ENCODE measurements at regions not wholly inside any gene's neighbourhood (a gene's known extent, or its start where the extent isn't known, plus 50 kb on each side); places are given as distances from the start of the nearest gene placed in this dataset.

- peaks cover 2% of the 10 kb centered on the region; the same call in 1 of the 2 replicates for H3K27me3 ChIP-seq (ENCODE audit: control insufficient read depth, insufficient read depth, low read length)
- POLR2A ChIA-PET, result no interaction called here
- DNase-seq (ENCODE audit: low read depth), result no peak
- H3K4me3 ChIP-seq (ENCODE audit: low read depth, low read length), result no peak overlapping the region
- CTCF ChIA-PET, result no interaction called here
- no peak for TF ChIP-seq CTCF (IDR thresholded peaks at IDR 0.05; ENCODE audit: insufficient read depth, low read depth, low read length)
- H3K36me3 ChIP-seq (ENCODE audit: control insufficient read depth, insufficient read depth, low read length), result no peaks in the 10 kb centered on the region
Observed at GRCh38 chr2:221973502-221973901, 325.3 kb downstream of the PAX3 start.

- CTCF ChIA-PET, result no interaction called here
- POLR2A ChIA-PET, result no interaction called here
- H3K27me3 ChIP-seq (ENCODE audit: control insufficient read depth, insufficient read depth, low read length), result peaks cover 2% of the 10 kb centered on the region; the same call in 1 of the 2 replicates
- H3K36me3 ChIP-seq (ENCODE audit: control insufficient read depth, insufficient read depth, low read length), result no peaks in the 10 kb centered on the region
- DNase-seq (ENCODE audit: low read depth), result no peak
- TF ChIP-seq CTCF (IDR thresholded peaks at IDR 0.05; ENCODE audit: insufficient read depth, low read depth, low read length), result no peak
- no peak overlapping the region for H3K4me3 ChIP-seq (ENCODE audit: low read depth, low read length)
Observed at GRCh38 chr2:221972813-221973478, 325.9 kb downstream of the PAX3 start.

DNA sequence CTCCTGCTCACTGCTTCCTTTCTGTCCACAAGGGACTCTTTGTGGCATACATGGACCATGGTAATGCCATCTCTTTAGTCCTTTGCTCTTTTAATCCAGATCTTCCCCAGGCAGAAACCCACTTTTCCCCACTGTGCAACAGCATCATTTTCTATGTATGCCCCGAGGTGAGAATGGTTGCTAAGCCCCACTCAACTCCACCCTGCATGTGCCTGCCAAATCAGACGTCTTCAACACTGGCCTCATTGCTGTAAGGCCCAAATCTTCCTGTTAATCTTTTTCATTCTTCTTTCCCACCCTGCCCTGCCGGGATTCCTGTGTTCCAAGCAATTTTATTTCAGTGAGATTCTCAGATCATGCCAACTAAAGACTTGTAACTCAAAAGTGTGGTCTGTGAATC lies 328.4 kb downstream of the PAX3 start:
- CTCF ChIA-PET, result interaction anchor here (0.8 to 1.4 kb wide), 4 partner anchors 9 to 787 kb away, joined by 3 to 4 read pairs (median 4); no protein-coding TSS in a partner anchor
- POLR2A ChIA-PET, result no interaction called here
- no peak for DNase-seq (ENCODE audit: low read depth)
- no peaks in the 10 kb centered on the region for H3K36me3 ChIP-seq (ENCODE audit: control insufficient read depth, insufficient read depth, low read length)
- peaks cover 2% of the 10 kb centered on the region; the same call in 1 of the 2 replicates for H3K27me3 ChIP-seq (ENCODE audit: control insufficient read depth, insufficient read depth, low read length)
- no peak for TF ChIP-seq CTCF (IDR thresholded peaks at IDR 0.05; ENCODE audit: insufficient read depth, low read depth, low read length)
- no peak overlapping the region for H3K4me3 ChIP-seq (ENCODE audit: low read depth, low read length)

- no peak for DNase-seq (ENCODE audit: low read depth)
- CTCF ChIA-PET, result interaction anchor here (0.6 to 1.4 kb wide), 5 partner anchors 8 to 786 kb away, joined by 3 to 4 read pairs (median 4); no protein-coding TSS in a partner anchor
- no peak overlapping the region for H3K4me3 ChIP-seq (ENCODE audit: low read depth, low read length)
- POLR2A ChIA-PET, result no interaction called here
- H3K27me3 ChIP-seq (ENCODE audit: control insufficient read depth, insufficient read depth, low read length), result no peaks in the 10 kb centered on the region
- TF ChIP-seq CTCF (IDR thresholded peaks at IDR 0.05; ENCODE audit: insufficient read depth, low read depth, low read length), result no peak
- no peaks in the 10 kb centered on the region for H3K36me3 ChIP-seq (ENCODE audit: control insufficient read depth, insufficient read depth, low read length)
Observed at GRCh38 chr2:221969830-221970144, 329.0 kb downstream of the PAX3 start.

- Histone ChIP-seq H3K27me3 (ENCODE audit: control insufficient read depth, insufficient read depth, low read length) (no peaks in the 10 kb centered on the region), H3K36me3 (ENCODE audit: control insufficient read depth, insufficient read depth, low read length) (no peaks in the 10 kb centered on the region), H3K4me3 (ENCODE audit: low read depth, low read length) (no peak overlapping the region)
- ChIA-PET POLR2A (no interaction called here), CTCF (interaction anchor here (0.6 to 1.4 kb wide), 5 partner anchors 8 to 786 kb away, joined by 3 to 4 read pairs (median 4); no protein-coding TSS in a partner anchor)
- DNase-seq (ENCODE audit: low read depth), result no peak
- peak; percentile 71 for TF ChIP-seq CTCF (IDR thresholded peaks at IDR 0.05; ENCODE audit: insufficient read depth, low read depth, low read length)
Observed at GRCh38 chr2:221969087-221969829, 329.5 kb downstream of the PAX3 start.

Measured in BJ (cell line).